ENCODE measurements at regions not wholly inside any gene's neighbourhood (a gene's known extent, or its start where the extent isn't known, plus 50 kb on each side); places are given as distances from the start of the nearest gene placed in this dataset.

- no peak overlapping the region for H3K27ac ChIP-seq
- no peaks in the 10 kb centered on the region for H3K9me3 ChIP-seq
- no peaks in the 10 kb centered on the region for H3K4me1 ChIP-seq
- H3K4me3 ChIP-seq: no peak overlapping the region
- no peak for DNase-seq
- intact Hi-C loops (cut with DNase I; ENCODE audit: low total_unique reads): no loop called here
- TF ChIP-seq POLR2A (IDR thresholded peaks at IDR 0.05) (no peak), CTCF (IDR thresholded peaks at IDR 0.05) (no peak)
- WGBS, 2 donors: 54 to 58% methylated on average over 2 of the region's 2 CpGs
- no peaks in the 10 kb centered on the region for H3K27me3 ChIP-seq
- H3K36me3 ChIP-seq (ENCODE audit: low read depth, missing control alignments): no peaks in the 10 kb centered on the region
These were observed 793.0 kb upstream of the NDST4 start for GRCh38 chr4:115906428-115906827.

DNA sequence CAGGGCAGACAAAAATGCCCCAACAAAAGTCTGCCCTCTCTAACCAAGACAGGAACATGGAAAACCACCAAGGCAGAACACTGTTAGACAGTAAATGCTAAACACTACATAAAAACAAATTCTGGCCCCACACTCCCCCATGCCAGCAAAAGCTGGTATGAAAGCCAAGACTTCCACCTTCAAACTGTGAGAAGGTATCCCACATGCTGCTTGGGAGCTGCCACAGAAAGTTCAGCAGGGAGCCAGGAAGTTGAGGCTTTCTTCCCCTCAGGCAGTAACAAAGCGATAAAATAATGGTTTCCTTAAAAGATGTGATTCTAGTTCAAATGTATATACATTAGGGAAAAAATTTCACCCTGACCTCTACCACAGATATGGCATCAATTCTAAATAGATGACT, 770.4 kb upstream of the NDST4 start:
- Histone ChIP-seq H3K36me3 (ENCODE audit: low read depth, missing control alignments) (no peaks in the 10 kb centered on the region), H3K27ac (no peak overlapping the region), H3K27me3 (no peaks in the 10 kb centered on the region), H3K4me1 (no peaks in the 10 kb centered on the region), H3K9me3 (no peaks in the 10 kb centered on the region), H3K4me3 (no peak overlapping the region)
- intact Hi-C loops (cut with DNase I; ENCODE audit: low total_unique reads): no loop called here
- 81 to 94% methylated on average over 1 of the region's 1 CpG for WGBS, 2 donors
- no peak for TF ChIP-seq POLR2A (IDR thresholded peaks at IDR 0.05)
- no peak for TF ChIP-seq CTCF (IDR thresholded peaks at IDR 0.05)
- no peak for DNase-seq

GRCh38 chr4:115883231-115883630, 769.8 kb upstream of the NDST4 start:
- WGBS, 2 donors: 68 to 72% methylated on average over 1 of the region's 1 CpG
- H3K36me3 ChIP-seq (ENCODE audit: low read depth, missing control alignments): no peaks in the 10 kb centered on the region
- H3K27ac ChIP-seq: no peak overlapping the region
- H3K9me3 ChIP-seq: no peaks in the 10 kb centered on the region
- H3K27me3 ChIP-seq: no peaks in the 10 kb centered on the region
- no peak for TF ChIP-seq POLR2A (IDR thresholded peaks at IDR 0.05)
- no peak for TF ChIP-seq CTCF (IDR thresholded peaks at IDR 0.05)
- no peaks in the 10 kb centered on the region for H3K4me1 ChIP-seq
- H3K4me3 ChIP-seq: no peak overlapping the region
- no peak for DNase-seq
- intact Hi-C loops (cut with DNase I; ENCODE audit: low total_unique reads): no loop called here

DNA sequence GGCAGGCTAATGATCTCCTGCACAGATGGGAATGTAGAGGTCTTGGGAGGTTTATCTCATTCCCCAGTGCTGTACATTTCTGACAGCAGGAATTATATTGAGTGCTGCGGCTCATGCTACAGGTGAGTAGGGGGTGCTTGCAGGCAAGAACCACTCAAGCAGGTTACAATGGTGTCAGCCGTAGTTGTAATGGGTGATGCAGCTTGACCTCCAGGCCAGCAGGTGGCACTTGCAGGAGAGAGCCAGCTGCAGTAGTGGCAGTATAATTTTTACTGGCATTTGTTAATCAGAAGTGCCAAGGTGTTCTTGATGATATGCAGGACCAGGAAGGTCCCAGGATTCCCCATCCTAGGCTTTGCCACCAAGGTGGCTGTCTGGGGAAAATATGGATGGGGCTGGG, 759.6 kb upstream of the NDST4 start:
- intact Hi-C loops (cut with DNase I; ENCODE audit: low total_unique reads): no loop called here
- TF ChIP-seq CTCF (IDR thresholded peaks at IDR 0.05) (no peak), POLR2A (IDR thresholded peaks at IDR 0.05) (no peak)
- Histone ChIP-seq H3K27me3 (no peaks in the 10 kb centered on the region), H3K36me3 (ENCODE audit: low read depth, missing control alignments) (no peaks in the 10 kb centered on the region), H3K9me3 (no peaks in the 10 kb centered on the region), H3K4me1 (no peaks in the 10 kb centered on the region), H3K4me3 (no peak overlapping the region), H3K27ac (no peak overlapping the region)
- 92 to 94% methylated on average over 2 of the region's 2 CpGs for WGBS, 2 donors
- no peak for DNase-seq

DNA sequence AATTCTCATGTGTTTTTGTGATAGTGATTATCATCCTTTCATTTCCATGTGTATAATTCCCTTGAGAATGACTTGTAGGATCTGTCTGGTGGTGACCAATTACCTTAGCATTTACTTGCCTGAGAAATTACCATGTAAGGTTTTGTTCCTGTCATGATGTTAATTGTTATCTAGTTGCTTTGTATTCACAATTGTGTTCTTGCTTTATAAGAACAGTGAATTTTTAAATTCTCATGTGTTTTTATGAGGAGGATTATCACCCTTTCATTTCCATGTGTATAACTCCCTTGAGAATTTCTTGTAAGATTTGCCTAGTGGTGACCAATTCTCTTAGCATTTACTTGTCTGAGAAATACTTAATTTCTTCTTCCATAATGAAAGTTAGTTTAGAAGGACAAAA, 758.2 kb upstream of the NDST4 start:
- DNase-seq: no peak
- Histone ChIP-seq H3K27me3 (no peaks in the 10 kb centered on the region), H3K4me3 (no peak overlapping the region), H3K9me3 (no peaks in the 10 kb centered on the region), H3K27ac (no peak overlapping the region), H3K4me1 (no peaks in the 10 kb centered on the region), H3K36me3 (ENCODE audit: low read depth, missing control alignments) (no peaks in the 10 kb centered on the region)
- intact Hi-C loops (cut with DNase I; ENCODE audit: low total_unique reads): no loop called here
- TF ChIP-seq CTCF (IDR thresholded peaks at IDR 0.05) (no peak), POLR2A (IDR thresholded peaks at IDR 0.05) (no peak)
